Mesothelial cell of epicardium (in vitro differentiated cells): ENCODE measurements at regions not wholly inside any gene's neighbourhood (a gene's known extent, or its start where the extent isn't known, plus 50 kb on each side); places are given as distances from the start of the nearest gene placed in this dataset.

Experiments used
- DNase-seq, 2 experiments: peaks; one replicate each; pipeline ENCODE4 v3.0.0; 2021; ENCODE audit warnings: low spot score in 2 of 2; ENCODE audit not compliant: unreplicated experiment in 2 of 2
- H3K27ac Mint-ChIP-seq: 2 replicates; pipeline ENCODE4 v1.8.0; 2021; ENCODE audit warnings: mixed read lengths
- H3K27me3 Mint-ChIP-seq: 2 replicates; pipeline ENCODE4 v1.8.0; 2021; ENCODE audit warnings: low read depth, mixed read lengths
- H3K36me3 Mint-ChIP-seq: 2 replicates; pipeline ENCODE4 v1.8.0; 2021; ENCODE audit warnings: mixed read lengths
- H3K4me1 Mint-ChIP-seq: 2 replicates; pipeline ENCODE4 v1.8.0; 2021; ENCODE audit warnings: mixed read lengths
- H3K4me3 Mint-ChIP-seq: 2 replicates; pipeline ENCODE4 v1.8.0; 2021; ENCODE audit warnings: mild to moderate bottlenecking, moderate library complexity, mixed read lengths
- H3K9me3 Mint-ChIP-seq: 2 replicates; pipeline ENCODE4 v1.8.0; 2021; ENCODE audit warnings: mixed read lengths
- CTCF ChIP-seq: fragments of 200-600 bp; sonication (generic); IDR thresholded peaks from one replicate; pipeline ENCODE4 v1.5.0; 2021; ENCODE audit warnings: antibody characterized with exemption; ENCODE audit not compliant: unreplicated experiment

DNA sequence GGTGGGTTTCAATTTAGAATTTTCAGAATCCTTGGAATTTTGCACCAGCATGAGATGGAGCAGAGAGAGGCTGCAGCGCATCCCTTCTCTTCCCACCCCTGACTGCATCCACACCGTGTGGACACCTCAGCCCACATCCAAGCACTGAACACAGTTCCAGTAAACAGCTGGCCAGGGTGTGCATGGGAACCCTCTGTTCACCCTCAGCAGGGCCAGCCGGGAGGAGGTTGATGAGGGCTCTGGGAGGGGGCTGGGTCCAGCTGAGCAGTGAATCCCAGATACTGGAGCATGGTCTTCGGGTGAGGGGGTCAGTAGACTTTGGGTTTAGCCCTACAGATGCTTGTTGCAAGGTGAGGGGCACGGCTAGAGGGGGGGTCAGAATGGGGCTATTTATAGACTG, 85.8 kb downstream of the RPLP1 start:
- H3K27ac Mint-ChIP-seq = no peak overlapping the region
- no peak for DNase-seq
- no peaks in the 10 kb centered on the region for H3K9me3 Mint-ChIP-seq
- no peaks in the 10 kb centered on the region for H3K36me3 Mint-ChIP-seq
- no peak for TF ChIP-seq CTCF
- H3K4me1 Mint-ChIP-seq = peaks cover 33% of the 10 kb centered on the region
- no peak overlapping the region for H3K4me3 Mint-ChIP-seq
- peaks cover 18% of the 10 kb centered on the region for H3K27me3 Mint-ChIP-seq

- DNase-seq = no peak
- H3K36me3 Mint-ChIP-seq = no peaks in the 10 kb centered on the region
- no peak for TF ChIP-seq CTCF
- peaks cover 33% of the 10 kb centered on the region for H3K4me1 Mint-ChIP-seq
- H3K9me3 Mint-ChIP-seq = no peaks in the 10 kb centered on the region
- peaks cover 24% of the 10 kb centered on the region for H3K27me3 Mint-ChIP-seq
- H3K4me3 Mint-ChIP-seq = no peak overlapping the region
- no peak overlapping the region for H3K27ac Mint-ChIP-seq
Measured at GRCh38 chr15:69539345-69539744, 86.7 kb downstream of the RPLP1 start.

GRCh38 chr15:69540622-69541021, 88.0 kb downstream of the RPLP1 start:
- Mint-ChIP-seq H3K27ac (no peak overlapping the region), H3K4me1 (peaks cover 27% of the 10 kb centered on the region), H3K9me3 (no peaks in the 10 kb centered on the region), H3K36me3 (no peaks in the 10 kb centered on the region), H3K4me3 (no peak overlapping the region), H3K27me3 (peaks cover 30% of the 10 kb centered on the region)
- TF ChIP-seq CTCF = no peak
- no peak for DNase-seq

GRCh38 chr15:69542028-69542427, 89.4 kb downstream of the RPLP1 start:
- DNase-seq = no peak
- no peak overlapping the region for H3K27ac Mint-ChIP-seq
- no peak overlapping the region for H3K4me3 Mint-ChIP-seq
- H3K27me3 Mint-ChIP-seq = peaks cover 34% of the 10 kb centered on the region
- no peaks in the 10 kb centered on the region for H3K36me3 Mint-ChIP-seq
- H3K4me1 Mint-ChIP-seq = peaks cover 13% of the 10 kb centered on the region
- H3K9me3 Mint-ChIP-seq = no peaks in the 10 kb centered on the region
- TF ChIP-seq CTCF = no peak

GRCh38 chr15:69543681-69544364, 91.2 kb downstream of the RPLP1 start:
- Mint-ChIP-seq H3K27ac (no peak overlapping the region), H3K27me3 (peaks cover 45% of the 10 kb centered on the region), H3K4me3 (no peak overlapping the region), H3K36me3 (no peaks in the 10 kb centered on the region), H3K9me3 (no peaks in the 10 kb centered on the region), H3K4me1 (no peaks in the 10 kb centered on the region)
- TF ChIP-seq CTCF = no peak
- DNase-seq = no peak
